ENCODE measurements at regions not wholly inside any gene's neighbourhood (a gene's known extent, or its start where the extent isn't known, plus 50 kb on each side); places are given as distances from the start of the nearest gene placed in this dataset.
"Not testable (repeated sequence)": the region's sequence is repeated elsewhere in the genome, so short reads cannot be mapped to it uniquely, and the experiment has no call there.

GRCh38 chrX:3837958-3838643, 124.7 kb upstream of the PRKX start:
- WGBS, result 97% methylated on average over 18 of the region's 58 CpGs
- H3K4me3 ChIP-seq (ENCODE audit: low read length); H3K4me1 ChIP-seq (ENCODE audit: insufficient read depth, low read length); H3K36me3 ChIP-seq (ENCODE audit: insufficient read depth, low read length); H3K9me3 ChIP-seq (ENCODE audit: insufficient read depth, low read depth, low read length); H3K9ac ChIP-seq (ENCODE audit: low read depth, low read length); H3K27me3 ChIP-seq (ENCODE audit: insufficient read depth, low read length); H3K27ac ChIP-seq (ENCODE audit: low read depth, low read length): not testable (repeated sequence)

- not testable (repeated sequence) for H3K9me3 ChIP-seq (ENCODE audit: insufficient read depth, low read depth, low read length); H3K27ac ChIP-seq (ENCODE audit: low read depth, low read length); H3K36me3 ChIP-seq (ENCODE audit: insufficient read depth, low read length); H3K27me3 ChIP-seq (ENCODE audit: insufficient read depth, low read length); H3K9ac ChIP-seq (ENCODE audit: low read depth, low read length); H3K4me3 ChIP-seq (ENCODE audit: low read length); H3K4me1 ChIP-seq (ENCODE audit: insufficient read depth, low read length)
- WGBS, result no CpG with 5 or more reads among the region's 13 CpGs
These were observed 123.8 kb upstream of the PRKX start for GRCh38 chrX:3837211-3837610.

GRCh38 chrX:3833761-3834542, 120.5 kb upstream of the PRKX start:
- no CpG with 5 or more reads among the region's 11 CpGs for WGBS
- H3K9me3 ChIP-seq (ENCODE audit: insufficient read depth, low read depth, low read length); H3K36me3 ChIP-seq (ENCODE audit: insufficient read depth, low read length): not testable (repeated sequence)

GRCh38 chrX:3830020-3830419, 116.6 kb upstream of the PRKX start:
- not testable (repeated sequence) for H3K27ac ChIP-seq (ENCODE audit: low read depth, low read length); H3K4me1 ChIP-seq (ENCODE audit: insufficient read depth, low read length); H3K9me3 ChIP-seq (ENCODE audit: insufficient read depth, low read depth, low read length); H3K27me3 ChIP-seq (ENCODE audit: insufficient read depth, low read length); H3K36me3 ChIP-seq (ENCODE audit: insufficient read depth, low read length); H3K4me3 ChIP-seq (ENCODE audit: low read length); H3K9ac ChIP-seq (ENCODE audit: low read depth, low read length)
- no CpG with 5 or more reads among the region's 9 CpGs for WGBS

More at GRCh38 chrX:3833761-3834542, 120.5 kb upstream of the PRKX start:
- H3K27me3 ChIP-seq (ENCODE audit: insufficient read depth, low read length); H3K4me3 ChIP-seq (ENCODE audit: low read length); H3K9ac ChIP-seq (ENCODE audit: low read depth, low read length); H3K4me1 ChIP-seq (ENCODE audit: insufficient read depth, low read length); H3K27ac ChIP-seq (ENCODE audit: low read depth, low read length): not testable (repeated sequence)

- H3K27ac ChIP-seq (ENCODE audit: low read depth, low read length); H3K36me3 ChIP-seq (ENCODE audit: insufficient read depth, low read length); H3K27me3 ChIP-seq (ENCODE audit: insufficient read depth, low read length); H3K4me1 ChIP-seq (ENCODE audit: insufficient read depth, low read length); H3K9ac ChIP-seq (ENCODE audit: low read depth, low read length); H3K4me3 ChIP-seq (ENCODE audit: low read length); H3K9me3 ChIP-seq (ENCODE audit: insufficient read depth, low read depth, low read length): not testable (repeated sequence)
- 94% methylated on average over 3 of the region's 12 CpGs for WGBS
These were observed 115.6 kb upstream of the PRKX start for GRCh38 chrX:3829041-3829531.

GRCh38 chrX:3828378-3829040, 115.1 kb upstream of the PRKX start:
- not testable (repeated sequence) for H3K27ac ChIP-seq (ENCODE audit: low read depth, low read length); H3K9me3 ChIP-seq (ENCODE audit: insufficient read depth, low read depth, low read length); H3K4me3 ChIP-seq (ENCODE audit: low read length); H3K36me3 ChIP-seq (ENCODE audit: insufficient read depth, low read length); H3K9ac ChIP-seq (ENCODE audit: low read depth, low read length); H3K27me3 ChIP-seq (ENCODE audit: insufficient read depth, low read length); H3K4me1 ChIP-seq (ENCODE audit: insufficient read depth, low read length)
- 85% methylated on average over 11 of the region's 20 CpGs for WGBS

GRCh38 chrX:3824008-3824407, 110.6 kb upstream of the PRKX start:
- H3K27ac ChIP-seq (ENCODE audit: low read depth, low read length); H3K4me1 ChIP-seq (ENCODE audit: insufficient read depth, low read length); H3K4me3 ChIP-seq (ENCODE audit: low read length); H3K9me3 ChIP-seq (ENCODE audit: insufficient read depth, low read depth, low read length); H3K27me3 ChIP-seq (ENCODE audit: insufficient read depth, low read length); H3K9ac ChIP-seq (ENCODE audit: low read depth, low read length): not testable (repeated sequence)
- no CpG with 5 or more reads among the region's 5 CpGs for WGBS
- H3K36me3 ChIP-seq (ENCODE audit: insufficient read depth, low read length), result peaks cover 32% of the 10 kb centered on the region

- no peak overlapping the region for H3K4me3 ChIP-seq (ENCODE audit: low read length)
- H3K27ac ChIP-seq (ENCODE audit: low read depth, low read length), result no peak overlapping the region
- WGBS, result 91% methylated on average over 4 of the region's 4 CpGs
- H3K9ac ChIP-seq (ENCODE audit: low read depth, low read length), result no peak overlapping the region
- no peaks in the 10 kb centered on the region for H3K27me3 ChIP-seq (ENCODE audit: insufficient read depth, low read length)
- H3K36me3 ChIP-seq (ENCODE audit: insufficient read depth, low read length), result peaks cover 51% of the 10 kb centered on the region
- H3K4me1 ChIP-seq (ENCODE audit: insufficient read depth, low read length), result peaks cover 3% of the 10 kb centered on the region; the same call in 1 of the 2 replicates
- no peaks in the 10 kb centered on the region for H3K9me3 ChIP-seq (ENCODE audit: insufficient read depth, low read depth, low read length)
These were observed 106.7 kb upstream of the PRKX start for GRCh38 chrX:3820167-3820566.

- H3K36me3 ChIP-seq (ENCODE audit: insufficient read depth, low read length), result peaks cover 45% of the 10 kb centered on the region
- H3K4me3 ChIP-seq (ENCODE audit: low read length); H3K4me1 ChIP-seq (ENCODE audit: insufficient read depth, low read length); H3K27ac ChIP-seq (ENCODE audit: low read depth, low read length); H3K9me3 ChIP-seq (ENCODE audit: insufficient read depth, low read depth, low read length); H3K9ac ChIP-seq (ENCODE audit: low read depth, low read length); H3K27me3 ChIP-seq (ENCODE audit: insufficient read depth, low read length): not testable (repeated sequence)
- WGBS, result 93% methylated on average over 5 of the region's 5 CpGs
These were observed 104.0 kb upstream of the PRKX start for GRCh38 chrX:3817480-3817879.

- H3K4me3 ChIP-seq (ENCODE audit: low read length), result peak overlapping the region; percentile 84
- H3K36me3 ChIP-seq (ENCODE audit: insufficient read depth, low read length), result peaks cover 39% of the 10 kb centered on the region
These were observed 102.6 kb upstream of the PRKX start for GRCh38 chrX:3815896-3816664.

More at GRCh38 chrX:3815896-3816664, 102.6 kb upstream of the PRKX start:
- peak overlapping the region; percentile 89 for H3K9ac ChIP-seq (ENCODE audit: low read depth, low read length)
- peak overlapping the region; percentile 90; the same call in 1 of the 2 replicates for H3K27ac ChIP-seq (ENCODE audit: low read depth, low read length)
- no peaks in the 10 kb centered on the region for H3K9me3 ChIP-seq (ENCODE audit: insufficient read depth, low read depth, low read length)
- H3K4me1 ChIP-seq (ENCODE audit: insufficient read depth, low read length), result peaks cover 8% of the 10 kb centered on the region
- H3K27me3 ChIP-seq (ENCODE audit: insufficient read depth, low read length), result no peaks in the 10 kb centered on the region
- WGBS, result 8% methylated on average over 50 of the region's 50 CpGs
